ENCODE measurements at regions not wholly inside any gene's neighbourhood (a gene's known extent, or its start where the extent isn't known, plus 50 kb on each side); places are given as distances from the start of the nearest gene placed in this dataset.

- TF ChIP-seq EP300 (IDR thresholded peaks at IDR 0.05) (no peak), POLR2A (IDR thresholded peaks at IDR 0.05) (no peak), POLR2AphosphoS5 (IDR thresholded peaks at IDR 0.05) (no peak), CTCF (IDR thresholded peaks at IDR 0.05) (no peak)
- Histone ChIP-seq H3K27ac (no peak overlapping the region), H3K9me3 (no peaks in the 10 kb centered on the region), H3K4me1 (peaks cover 21 to 26% (median 24%) of the 10 kb centered on the region in 4 donors), H3K36me3 (no peaks in the 10 kb centered on the region), H3K27me3 (no peaks in the 10 kb centered on the region), H3K4me3 (no peak overlapping the region)
- no peak for DNase-seq
- no peak for ATAC-seq (ENCODE audit: low FRiP score in 2 of 2)
- 69 to 89% methylated on average over 5 of the region's 5 CpGs for WGBS, 2 donors
Measured at GRCh38 chr12:46472144-46472705, 99.7 kb upstream of the SLC38A2 start.

GRCh38 chr12:46471404-46471803, 98.8 kb upstream of the SLC38A2 start:
- H3K9me3 ChIP-seq, result no peaks in the 10 kb centered on the region
- 68 to 76% methylated on average over 2 of the region's 2 CpGs for WGBS, 2 donors
- H3K27me3 ChIP-seq, result no peaks in the 10 kb centered on the region
- TF ChIP-seq POLR2AphosphoS5 (IDR thresholded peaks at IDR 0.05), result no peak
- TF ChIP-seq POLR2A (IDR thresholded peaks at IDR 0.05), result no peak
- no peak for TF ChIP-seq CTCF (IDR thresholded peaks at IDR 0.05)
- TF ChIP-seq EP300 (IDR thresholded peaks at IDR 0.05), result no peak
- H3K4me1 ChIP-seq, result peaks cover 21 to 26% (median 24%) of the 10 kb centered on the region in 4 donors
- no peak for ATAC-seq (ENCODE audit: low FRiP score in 2 of 2)
- H3K27ac ChIP-seq, result no peak overlapping the region
- DNase-seq, result no peak
- H3K4me3 ChIP-seq, result no peak overlapping the region
- H3K36me3 ChIP-seq, result no peaks in the 10 kb centered on the region

- H3K4me1 ChIP-seq, result peaks cover 21 to 26% (median 24%) of the 10 kb centered on the region in 4 donors
- no peaks in the 10 kb centered on the region for H3K9me3 ChIP-seq
- WGBS, 2 donors, result 90% methylated on average over 1 of the region's 1 CpG
- H3K36me3 ChIP-seq, result no peaks in the 10 kb centered on the region
- DNase-seq (no peak), ATAC-seq (ENCODE audit: low FRiP score in 2 of 2) (no peak)
- no peaks in the 10 kb centered on the region for H3K27me3 ChIP-seq
- TF ChIP-seq CTCF (IDR thresholded peaks at IDR 0.05), result no peak
- TF ChIP-seq EP300 (IDR thresholded peaks at IDR 0.05), result no peak
- TF ChIP-seq POLR2AphosphoS5 (IDR thresholded peaks at IDR 0.05), result no peak
- TF ChIP-seq POLR2A (IDR thresholded peaks at IDR 0.05), result no peak
- no peak overlapping the region for H3K27ac ChIP-seq
- no peak overlapping the region for H3K4me3 ChIP-seq
Measured at GRCh38 chr12:46470975-46471374, 98.4 kb upstream of the SLC38A2 start.

GRCh38 chr12:46470036-46470627, 97.6 kb upstream of the SLC38A2 start:
- no peaks in the 10 kb centered on the region for H3K36me3 ChIP-seq
- ATAC-seq (ENCODE audit: low FRiP score in 2 of 2) (no peak), DNase-seq (no peak)
- 73 to 80% methylated on average over 6 of the region's 6 CpGs for WGBS, 2 donors
- no peak overlapping the region for H3K27ac ChIP-seq
- H3K4me1 ChIP-seq, result peaks cover 21 to 26% (median 24%) of the 10 kb centered on the region in 4 donors
- no peak overlapping the region for H3K4me3 ChIP-seq
- no peak for TF ChIP-seq CTCF (IDR thresholded peaks at IDR 0.05)
- TF ChIP-seq POLR2A (IDR thresholded peaks at IDR 0.05), result no peak
- TF ChIP-seq POLR2AphosphoS5 (IDR thresholded peaks at IDR 0.05), result no peak
- no peak for TF ChIP-seq EP300 (IDR thresholded peaks at IDR 0.05)
- no peaks in the 10 kb centered on the region for H3K9me3 ChIP-seq
- H3K27me3 ChIP-seq, result no peaks in the 10 kb centered on the region

- DNase-seq (no peak), ATAC-seq (ENCODE audit: low FRiP score in 2 of 2) (no peak)
- Histone ChIP-seq H3K36me3 (no peaks in the 10 kb centered on the region), H3K27me3 (no peaks in the 10 kb centered on the region), H3K4me3 (no peak overlapping the region), H3K9me3 (no peaks in the 10 kb centered on the region), H3K4me1 (peaks cover 12 to 19% (median 14%) of the 10 kb centered on the region in 4 donors), H3K27ac (no peak overlapping the region)
- TF ChIP-seq CTCF (IDR thresholded peaks at IDR 0.05) (no peak), POLR2A (IDR thresholded peaks at IDR 0.05) (no peak), EP300 (IDR thresholded peaks at IDR 0.05) (no peak), POLR2AphosphoS5 (IDR thresholded peaks at IDR 0.05) (no peak)
- 64 to 83% methylated on average over 4 of the region's 4 CpGs for WGBS, 2 donors
Measured at GRCh38 chr12:46468813-46469212, 96.2 kb upstream of the SLC38A2 start.

Data from upper lobe of left lung (tissue), 6 donors.